GM21390 (cell line): ENCODE measurements at regions not wholly inside any gene's neighbourhood (a gene's known extent, or its start where the extent isn't known, plus 50 kb on each side); places are given as distances from the start of the nearest gene placed in this dataset.

ENCODE experiments used
- ATAC-seq: cut with Tn5 transposase; IDR thresholded peaks from one replicate; pipeline ENCODE4 v1.9.1; 2021; ENCODE audit not compliant: unreplicated experiment

- no peak for ATAC-seq
Observed at GRCh38 chr4:119933606-119934005, 133.0 kb downstream of the MAD2L1 start.

GRCh38 chr4:119932277-119932676 lies 134.4 kb downstream of the MAD2L1 start:
- ATAC-seq, result no peak

- ATAC-seq, result no peak
Observed at GRCh38 chr4:119930546-119930945, 136.1 kb downstream of the MAD2L1 start.

GRCh38 chr4:119921830-119922229 lies 144.8 kb downstream of the MAD2L1 start:
- no peak for ATAC-seq

- ATAC-seq, result no peak
Observed at GRCh38 chr4:119906277-119906676, 160.4 kb downstream of the MAD2L1 start.

GRCh38 chr4:119898211-119898610 lies 168.4 kb downstream of the MAD2L1 start:
- ATAC-seq, result no peak

- no peak for ATAC-seq
Observed at GRCh38 chr4:119897260-119897659, 169.4 kb downstream of the MAD2L1 start.

GRCh38 chr4:119894650-119895208 lies 171.9 kb downstream of the MAD2L1 start:
- ATAC-seq, result no peak

- no peak for ATAC-seq
Observed at GRCh38 chr4:119873794-119874325, 192.8 kb downstream of the MAD2L1 start.

- no peak for ATAC-seq
Observed at GRCh38 chr4:119873132-119873531, 193.5 kb downstream of the MAD2L1 start.

- no peak for ATAC-seq
Observed at GRCh38 chr4:119872371-119873016, 194.2 kb downstream of the MAD2L1 start.

GRCh38 chr4:119870856-119871255 lies 195.8 kb downstream of the MAD2L1 start:
- ATAC-seq, result no peak

GRCh38 chr4:119865789-119866188 lies 200.9 kb downstream of the MAD2L1 start:
- ATAC-seq, result no peak

GRCh38 chr4:119865389-119865788 lies 201.3 kb downstream of the MAD2L1 start:
- ATAC-seq, result no peak

- no peak for ATAC-seq
Observed at GRCh38 chr4:119861731-119862130, 204.9 kb downstream of the MAD2L1 start.

GRCh38 chr4:119858176-119858575 lies 208.5 kb downstream of the MAD2L1 start:
- no peak for ATAC-seq

- no peak for ATAC-seq
Observed at GRCh38 chr4:119854364-119854763, 212.3 kb downstream of the MAD2L1 start.

- no peak for ATAC-seq
Observed at GRCh38 chr4:119851649-119852048, 215.0 kb downstream of the MAD2L1 start.

GRCh38 chr4:119841361-119841760 lies 212.8 kb upstream of the PDE5A start:
- no peak for ATAC-seq

- no peak for ATAC-seq
Observed at GRCh38 chr4:119835613-119835910, 207.0 kb upstream of the PDE5A start.

- ATAC-seq, result no peak
Observed at GRCh38 chr4:119834906-119835612, 206.5 kb upstream of the PDE5A start.

- no peak for ATAC-seq
Observed at GRCh38 chr4:119833611-119834010, 205.0 kb upstream of the PDE5A start.
